HK-2 (cell line): ENCODE measurements at regions not wholly inside any gene's neighbourhood (a gene's known extent, or its start where the extent isn't known, plus 50 kb on each side); places are given as distances from the start of the nearest gene placed in this dataset.

Source experiments
- DNase-seq: peaks from one replicate; pipeline ENCODE4 v3.0.0-alpha.2; 2018; ENCODE audit not compliant: unreplicated experiment

- DNase-seq: no peak
Observed at GRCh38 chr20:23136893-23137745, 51.0 kb upstream of the CD93 start.

GRCh38 chr20:23135449-23136420 lies 49.6 kb upstream of the CD93 start:
- DNase-seq: no peak
